ENCODE measurements at regions not wholly inside any gene's neighbourhood (a gene's known extent, or its start where the extent isn't known, plus 50 kb on each side); places are given as distances from the start of the nearest gene placed in this dataset.

GRCh38 chr10:8852546-8852945, 798.1 kb downstream of the GATA3 start:
- no peak for TF ChIP-seq CTCF (IDR thresholded peaks at IDR 0.05)
- TF ChIP-seq EZH2 (IDR thresholded peaks at IDR 0.05): no peak

Measured in neural progenitor cell (in vitro differentiated cells).